ENCODE measurements at regions not wholly inside any gene's neighbourhood (a gene's known extent, or its start where the extent isn't known, plus 50 kb on each side); places are given as distances from the start of the nearest gene placed in this dataset.

- no peak for TF ChIP-seq GATA2 (IDR thresholded peaks at IDR 0.05; ENCODE audit: low read depth, low read length)
- no peak for TF ChIP-seq GATA3 (IDR thresholded peaks at IDR 0.05; ENCODE audit: low read depth, low read length)
Observed at GRCh38 chr3:193851428-193851847, 258.4 kb downstream of the OPA1 start.

Data from SH-SY5Y (cell line).